Neural crest cell (in vitro differentiated cells): ENCODE measurements at regions not wholly inside any gene's neighbourhood (a gene's known extent, or its start where the extent isn't known, plus 50 kb on each side); places are given as distances from the start of the nearest gene placed in this dataset.

Experiments
- DNase-seq: peaks from one replicate; pipeline ENCODE4 v3.0.0; 2021; ENCODE audit warnings: low read depth, mixed read lengths, low spot score
- H3K27ac Mint-ChIP-seq: one replicate; pipeline ENCODE4 v1.8.0; 2021; ENCODE audit warnings: mild to moderate bottlenecking, mixed read lengths; ENCODE audit not compliant: unreplicated experiment
- H3K27me3 Mint-ChIP-seq: 2 replicates; pipeline ENCODE4 v1.8.0; 2021; ENCODE audit warnings: low read depth, mild to moderate bottlenecking, mixed read lengths
- H3K36me3 Mint-ChIP-seq: 2 replicates; pipeline ENCODE4 v1.8.0; 2021; ENCODE audit warnings: low read depth, mild to moderate bottlenecking, mixed read lengths
- H3K4me1 Mint-ChIP-seq: 2 replicates; pipeline ENCODE4 v1.8.0; 2021; ENCODE audit warnings: mixed read lengths
- H3K4me3 Mint-ChIP-seq: one replicate; pipeline ENCODE4 v1.8.0; 2021; ENCODE audit warnings: mild to moderate bottlenecking, mixed read lengths
- H3K9me3 Mint-ChIP-seq: 2 replicates; pipeline ENCODE4 v1.8.0; 2021; ENCODE audit warnings: mixed read lengths
- CTCF ChIP-seq: fragments of 200-600 bp; sonication (generic); conservative IDR thresholded peaks from 2 replicates; pipeline ENCODE4 v1.5.0; 2021; ENCODE audit warnings: antibody characterized with exemption, mild to moderate bottlenecking

- H3K9me3 Mint-ChIP-seq: no peaks in the 10 kb centered on the region
- H3K36me3 Mint-ChIP-seq: no peaks in the 10 kb centered on the region
- no peaks in the 10 kb centered on the region for H3K27me3 Mint-ChIP-seq
- no peaks in the 10 kb centered on the region for H3K4me1 Mint-ChIP-seq
- no peak overlapping the region for H3K4me3 Mint-ChIP-seq
- no peak for DNase-seq
- no peak overlapping the region for H3K27ac Mint-ChIP-seq
- TF ChIP-seq CTCF: no peak
Observed at GRCh38 chr4:107219681-107220080, 183.6 kb upstream of the DKK2 start.

GRCh38 chr4:107216379-107216778 lies 180.3 kb upstream of the DKK2 start:
- Mint-ChIP-seq H3K27ac (no peak overlapping the region), H3K4me1 (no peaks in the 10 kb centered on the region), H3K27me3 (no peaks in the 10 kb centered on the region), H3K9me3 (no peaks in the 10 kb centered on the region), H3K36me3 (no peaks in the 10 kb centered on the region), H3K4me3 (no peak overlapping the region)
- no peak for DNase-seq
- no peak for TF ChIP-seq CTCF

GRCh38 chr4:107215222-107215621 lies 179.1 kb upstream of the DKK2 start:
- Mint-ChIP-seq H3K27me3 (no peaks in the 10 kb centered on the region), H3K4me3 (no peak overlapping the region), H3K9me3 (no peaks in the 10 kb centered on the region), H3K4me1 (no peaks in the 10 kb centered on the region), H3K36me3 (no peaks in the 10 kb centered on the region), H3K27ac (no peak overlapping the region)
- TF ChIP-seq CTCF: no peak
- DNase-seq: no peak

- H3K27me3 Mint-ChIP-seq: no peaks in the 10 kb centered on the region
- no peaks in the 10 kb centered on the region for H3K9me3 Mint-ChIP-seq
- H3K27ac Mint-ChIP-seq: no peak overlapping the region
- H3K36me3 Mint-ChIP-seq: no peaks in the 10 kb centered on the region
- H3K4me1 Mint-ChIP-seq: no peaks in the 10 kb centered on the region
- no peak for DNase-seq
- no peak for TF ChIP-seq CTCF
- no peak overlapping the region for H3K4me3 Mint-ChIP-seq
Observed at GRCh38 chr4:107213880-107214279, 177.8 kb upstream of the DKK2 start.

- no peaks in the 10 kb centered on the region for H3K27me3 Mint-ChIP-seq
Observed at GRCh38 chr4:107213410-107213809, 177.3 kb upstream of the DKK2 start.

More at GRCh38 chr4:107213410-107213809, 177.3 kb upstream of the DKK2 start:
- Mint-ChIP-seq H3K36me3 (no peaks in the 10 kb centered on the region), H3K9me3 (no peaks in the 10 kb centered on the region), H3K4me3 (no peak overlapping the region), H3K27ac (no peak overlapping the region), H3K4me1 (no peaks in the 10 kb centered on the region)
- TF ChIP-seq CTCF: no peak
- DNase-seq: no peak
